ENCODE measurements at regions not wholly inside any gene's neighbourhood (a gene's known extent, or its start where the extent isn't known, plus 50 kb on each side); places are given as distances from the start of the nearest gene placed in this dataset.
"Not testable (repeated sequence)": the region's sequence is repeated elsewhere in the genome, so short reads cannot be mapped to it uniquely, and the experiment has no call there.

DNA sequence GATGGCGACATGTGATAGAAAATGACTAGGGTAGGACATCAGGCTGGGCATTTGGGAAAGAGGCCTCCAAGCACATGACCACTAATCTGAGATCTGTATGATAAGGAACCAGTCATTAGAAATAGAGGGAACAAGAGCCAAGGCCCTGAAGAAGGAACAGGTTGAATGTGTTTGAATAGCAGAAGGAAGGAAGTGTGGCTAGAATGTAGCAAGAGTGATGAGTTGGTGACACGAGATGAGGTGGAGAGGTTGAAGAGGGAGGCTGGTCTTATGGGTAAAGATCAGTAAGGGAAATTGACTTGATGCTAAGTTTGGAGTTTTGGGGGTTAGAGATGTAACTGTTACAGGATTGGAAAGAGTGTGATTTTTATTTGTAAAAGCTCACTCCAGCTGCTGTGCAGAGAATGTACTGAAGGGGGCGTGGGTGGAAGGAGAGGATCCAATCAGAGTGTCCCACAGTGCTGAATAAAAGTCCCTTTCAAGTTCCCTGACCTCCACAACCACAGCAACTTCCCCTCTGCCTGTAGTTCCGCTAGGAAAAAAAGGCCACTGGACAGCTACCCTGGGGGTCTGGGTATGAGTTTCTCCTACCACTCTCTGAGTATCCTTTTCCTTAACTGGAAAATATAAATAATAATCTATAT lies 295.0 kb downstream of the OMA1 start:
- DNase-seq (ENCODE audit: low spot score) = no peak

DNA sequence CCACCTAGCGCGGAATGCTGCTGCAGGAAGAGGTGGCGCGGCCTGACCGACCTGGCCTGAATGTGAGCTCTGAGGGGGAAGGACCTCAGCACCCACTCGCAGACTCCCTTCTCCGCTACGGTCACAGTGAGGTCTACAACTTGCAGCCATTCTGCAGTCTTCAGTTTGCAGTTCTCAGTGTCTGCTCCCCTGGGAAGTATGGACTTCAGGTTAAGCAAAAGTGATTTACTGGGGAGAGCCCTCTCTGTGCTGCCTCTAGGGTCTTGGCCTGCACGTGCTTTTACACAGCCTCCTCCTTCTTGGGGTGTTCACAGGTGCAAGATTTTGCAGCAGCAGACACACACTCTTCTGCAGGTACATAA lies 296.0 kb downstream of the OMA1 start:
- no peak for DNase-seq (ENCODE audit: low spot score)

DNA sequence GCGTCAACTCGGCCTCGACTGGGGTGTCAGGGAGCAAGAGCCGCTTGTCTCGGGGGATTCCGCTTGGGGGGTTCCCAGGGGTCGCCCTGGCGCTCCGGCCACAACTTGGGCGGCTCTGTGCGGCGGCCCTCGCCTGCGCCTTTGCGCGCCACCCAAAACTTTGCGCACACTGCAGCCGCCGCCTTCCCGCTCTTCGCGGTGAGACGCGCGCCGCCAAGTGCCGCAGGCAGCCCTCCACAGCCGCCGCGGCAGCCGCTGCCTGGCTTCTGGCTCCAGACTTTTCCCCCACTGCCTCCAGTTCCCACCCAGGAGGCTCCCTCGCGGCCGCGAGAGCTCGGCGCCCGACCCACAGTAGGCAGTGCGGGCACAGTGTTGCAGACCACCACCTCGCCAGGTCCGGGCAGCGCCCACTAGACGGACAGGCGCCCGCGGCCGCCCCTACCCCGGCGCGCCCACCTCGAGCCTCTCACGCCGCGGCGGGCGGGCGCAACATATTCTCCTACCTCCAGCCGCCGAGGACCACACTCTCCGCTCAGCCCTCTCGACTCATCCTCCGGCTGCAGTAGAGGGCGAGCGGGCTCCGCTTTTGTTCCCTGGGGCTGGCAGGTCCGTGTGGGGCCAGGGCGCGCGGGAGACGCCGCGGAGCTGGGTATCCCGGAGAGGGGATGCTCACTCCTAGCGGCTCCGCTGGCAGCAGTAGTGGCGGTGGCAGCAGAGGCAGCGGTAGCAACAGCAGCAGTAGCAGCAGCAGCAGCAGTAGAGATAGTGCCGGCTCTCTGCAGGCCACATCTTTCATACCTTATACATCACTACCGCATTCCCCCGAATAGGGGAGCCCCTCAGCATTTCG lies 296.6 kb downstream of the OMA1 start:
- no peak for DNase-seq (ENCODE audit: low spot score)

DNA sequence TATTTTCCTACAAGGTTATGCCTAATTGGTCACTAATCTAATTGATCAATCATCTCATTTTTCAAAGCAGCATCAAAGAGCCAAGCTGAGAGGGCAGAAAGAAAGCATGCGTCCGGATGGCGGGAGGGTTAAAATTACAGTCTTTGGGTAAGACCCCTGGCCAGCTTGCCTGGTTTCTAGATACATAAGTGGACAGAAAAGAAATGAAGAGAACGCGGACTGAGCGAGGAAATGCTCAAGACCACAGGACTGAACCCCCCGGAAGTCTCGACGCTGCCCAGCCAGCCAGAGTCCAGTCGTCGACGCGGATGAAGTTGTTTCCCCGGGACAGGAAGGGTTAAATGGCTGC lies 297.2 kb downstream of the OMA1 start:
- no peak for DNase-seq (ENCODE audit: low spot score)

DNA sequence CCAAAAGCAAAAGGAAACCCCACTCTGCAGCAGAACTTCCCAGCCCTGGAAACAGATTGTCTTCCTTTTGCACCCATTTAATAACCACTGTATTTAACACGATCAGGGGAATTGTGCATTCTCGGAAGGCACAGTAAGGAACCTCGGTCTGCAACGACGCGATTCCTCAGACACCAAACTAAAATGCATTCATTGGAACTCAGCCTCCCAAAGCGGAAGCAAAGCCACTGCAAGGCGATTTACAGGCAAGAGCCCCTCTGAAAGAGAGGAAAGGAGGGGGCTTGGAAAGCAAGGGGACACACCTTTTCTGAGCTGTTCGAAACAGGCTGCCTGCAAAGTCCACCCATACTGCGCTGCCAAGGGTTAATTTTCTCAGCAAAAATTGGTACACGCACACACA lies 297.7 kb downstream of the OMA1 start:
- DNase-seq (ENCODE audit: low spot score) = no peak

DNA sequence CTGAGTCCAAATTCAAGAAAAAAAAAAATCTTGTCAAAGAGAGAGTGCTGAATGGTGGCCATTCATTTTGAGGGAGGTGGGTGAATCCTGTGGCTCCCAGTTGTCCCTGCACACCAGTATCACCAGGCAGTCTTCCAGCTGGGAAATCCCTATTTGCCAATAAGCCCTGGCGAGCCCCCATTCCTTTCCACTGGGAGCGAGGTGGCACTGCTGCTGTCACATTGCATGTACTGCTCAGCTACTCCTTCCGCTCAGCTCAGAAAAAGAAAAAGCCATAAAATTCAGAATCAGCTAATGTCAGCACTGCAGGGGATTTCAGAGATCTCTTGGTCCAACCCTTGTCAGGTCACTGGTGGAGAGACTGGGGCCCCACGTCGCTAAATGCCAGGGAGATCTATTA lies 298.5 kb downstream of the OMA1 start:
- no peak for DNase-seq (ENCODE audit: low spot score)

DNA sequence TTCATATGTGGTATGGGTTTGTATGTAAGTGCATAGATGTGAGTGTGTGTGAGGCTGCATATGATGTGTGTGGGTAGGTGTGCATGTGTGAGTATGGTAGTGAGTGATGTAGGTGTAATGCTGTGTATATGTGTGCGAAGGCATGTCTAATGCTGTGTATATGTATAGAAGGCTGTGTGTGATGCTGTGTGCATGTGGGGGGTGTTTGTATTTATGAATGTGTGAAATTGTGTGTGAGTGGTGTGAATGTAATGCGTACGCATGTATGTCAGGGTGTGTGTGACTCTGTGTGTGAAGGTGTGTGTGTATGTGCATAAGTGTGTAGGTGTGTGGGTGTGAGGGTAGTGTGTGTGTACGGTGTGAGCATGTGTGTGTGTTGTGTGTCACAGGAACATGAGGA lies 300.0 kb downstream of the OMA1 start:
- no peak for DNase-seq (ENCODE audit: low spot score)

DNA sequence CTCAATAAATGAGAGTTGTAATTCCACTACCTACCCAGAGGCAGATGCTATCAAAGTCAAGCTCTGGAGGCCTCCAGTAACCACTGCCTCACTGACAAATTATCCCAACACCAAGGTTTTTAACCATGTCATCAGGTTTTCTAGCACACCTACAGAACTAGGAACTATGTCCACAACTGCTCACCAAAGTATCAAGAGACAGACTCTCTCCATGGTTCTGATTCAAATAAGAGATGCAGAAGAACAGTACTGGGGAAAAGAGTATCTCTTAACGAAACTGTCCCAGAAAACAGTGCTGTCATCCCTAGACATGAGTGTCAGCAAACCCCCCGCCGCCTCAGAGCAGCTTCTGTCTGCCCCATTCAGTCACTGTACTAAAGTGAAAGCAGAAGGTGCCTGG lies 301.7 kb downstream of the OMA1 start:
- no peak for DNase-seq (ENCODE audit: low spot score)

DNA sequence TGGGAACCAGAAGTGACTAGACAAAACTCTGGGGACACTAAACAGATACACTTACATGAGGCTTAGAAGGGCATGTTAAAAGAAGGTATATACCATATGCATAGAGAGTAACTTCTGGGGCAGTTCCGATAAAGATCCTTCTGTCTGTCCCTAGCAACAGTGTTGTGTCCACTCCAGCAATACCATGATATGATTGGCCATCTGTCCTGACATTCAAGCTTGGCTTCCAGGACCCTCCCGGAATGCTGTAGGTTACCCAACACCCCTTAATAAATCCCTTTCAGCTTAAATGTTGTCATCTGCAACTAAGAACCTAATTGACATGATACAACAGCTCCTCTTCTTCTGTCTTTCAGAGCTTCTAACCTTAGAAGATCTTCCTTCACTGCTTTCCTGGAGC lies 307.7 kb downstream of the OMA1 start:
- no peak for DNase-seq (ENCODE audit: low spot score)

DNA sequence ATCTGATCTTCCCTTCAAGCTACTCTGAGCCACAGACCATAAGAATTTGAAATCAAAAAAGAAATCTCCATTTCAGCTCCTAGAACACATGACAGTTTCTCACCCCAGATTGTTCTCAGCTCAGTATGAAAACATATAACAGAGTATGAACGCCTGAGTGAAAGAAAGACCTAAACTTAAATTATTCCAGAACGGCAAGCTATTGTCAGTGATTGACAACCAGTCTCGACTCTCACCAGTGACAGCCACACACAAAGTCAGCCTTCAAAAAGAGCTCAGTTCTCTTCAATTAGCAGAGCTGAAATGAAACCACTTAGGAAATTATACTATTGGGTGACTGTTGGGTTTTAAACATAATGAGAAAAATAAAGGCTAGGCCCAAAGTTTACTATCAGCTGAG lies 312.8 kb downstream of the OMA1 start:
- no peak for DNase-seq (ENCODE audit: low spot score)

DNA sequence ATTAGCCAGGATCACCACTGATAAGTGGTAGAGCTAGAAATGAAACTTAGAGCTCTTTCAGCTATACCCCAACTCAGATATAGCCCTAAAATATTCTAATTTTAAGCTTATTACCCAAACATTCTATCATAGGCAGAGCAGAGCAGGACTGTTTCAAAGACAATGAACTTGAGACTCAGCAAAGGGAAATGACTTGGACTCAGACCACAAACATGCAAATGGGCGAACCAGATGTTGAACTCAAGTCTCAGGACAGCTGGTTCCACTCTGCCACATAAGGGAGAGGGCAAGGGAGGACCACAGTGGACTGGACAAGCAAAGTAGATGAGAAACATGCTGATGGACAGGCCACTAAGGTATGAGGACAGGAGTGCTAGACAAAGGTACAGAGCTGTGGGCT lies 315.3 kb downstream of the OMA1 start:
- DNase-seq (ENCODE audit: low spot score) = no peak

DNA sequence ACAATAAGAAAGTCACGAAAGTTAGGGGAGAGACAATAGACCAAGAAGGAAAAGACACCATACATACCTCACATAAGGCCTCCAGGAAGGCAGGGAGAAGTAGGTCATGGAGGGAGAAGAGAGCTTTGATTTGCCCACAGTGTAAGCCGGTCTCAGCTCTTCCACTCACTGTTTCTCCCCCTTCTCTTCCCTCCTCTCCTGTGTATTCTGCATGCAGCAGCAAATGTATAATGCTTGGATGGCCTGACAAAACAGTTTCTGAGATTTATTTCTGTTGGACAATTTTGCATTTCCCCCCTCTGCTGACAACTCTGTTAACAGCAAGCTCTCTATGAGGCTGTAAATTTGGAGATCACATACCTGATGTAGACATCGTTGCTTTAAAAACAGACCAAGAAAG lies 318.9 kb downstream of the OMA1 start:
- no peak for DNase-seq (ENCODE audit: low spot score)

DNA sequence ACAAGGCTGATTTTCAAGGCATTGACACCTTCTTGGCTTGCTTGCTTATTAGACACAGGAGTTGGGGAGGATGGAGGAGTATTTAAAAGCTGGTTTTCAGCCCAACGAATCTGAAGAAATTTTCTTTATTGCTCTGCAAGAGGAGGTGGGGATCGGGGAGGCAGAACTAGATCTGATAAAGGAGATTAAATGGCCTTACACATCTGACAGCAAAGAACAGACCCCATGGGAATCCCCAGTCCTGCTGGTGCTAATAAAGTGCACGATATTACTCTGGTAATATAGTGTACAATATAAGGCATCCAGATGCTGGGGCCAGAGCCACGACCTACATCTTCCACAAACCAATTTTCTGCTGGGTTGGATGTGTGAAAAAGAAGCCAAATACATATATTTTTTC lies 323.0 kb downstream of the OMA1 start:
- no peak for DNase-seq (ENCODE audit: low spot score)

DNA sequence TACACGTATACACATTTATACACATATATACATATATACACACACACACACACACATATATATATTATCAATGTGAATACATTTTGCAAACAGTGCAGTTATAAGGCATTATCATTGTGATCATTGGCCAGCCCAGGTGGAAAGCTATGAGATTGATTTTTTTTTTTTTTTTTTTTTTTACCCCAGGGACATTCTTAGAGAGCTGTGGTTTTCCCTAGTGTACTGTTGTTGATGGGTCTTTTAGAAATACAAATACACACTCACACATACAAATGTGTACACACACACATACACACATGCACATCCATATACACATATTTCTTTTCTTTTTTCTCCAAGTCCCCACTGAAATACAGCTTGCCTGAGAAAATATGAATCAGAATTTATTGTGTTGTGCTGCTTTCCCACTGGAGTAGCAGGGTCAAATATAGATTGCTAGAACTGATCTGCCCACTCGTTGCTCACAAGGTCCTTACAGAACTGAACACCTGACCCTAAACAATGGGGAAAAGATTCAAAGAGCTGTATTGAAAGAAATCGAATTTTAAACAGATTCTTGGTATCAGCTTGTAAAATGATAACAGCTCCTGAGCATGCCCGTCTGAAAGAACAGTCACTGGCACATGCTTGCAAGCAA lies 325.6 kb downstream of the OMA1 start:
- no peak for DNase-seq (ENCODE audit: low spot score)

DNA sequence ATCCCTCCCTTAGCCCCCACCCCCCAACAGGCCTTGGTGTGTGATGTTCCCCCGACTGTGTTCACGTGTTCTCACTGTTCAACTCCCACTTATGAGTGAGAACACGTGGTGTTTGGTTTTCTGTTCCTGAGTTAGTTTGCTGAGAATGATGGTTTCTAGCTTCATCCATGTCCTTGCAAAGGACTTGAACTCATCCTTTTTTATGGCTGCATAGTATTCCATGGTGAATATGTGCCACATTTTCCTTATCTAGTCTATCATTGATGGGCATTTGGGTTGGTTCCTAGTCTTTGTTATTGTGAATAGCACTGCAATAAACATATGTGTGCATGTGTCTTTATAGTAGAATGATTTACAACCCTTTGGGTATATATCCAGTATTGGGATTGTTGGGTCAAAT lies 330.4 kb downstream of the OMA1 start:
- DNase-seq (ENCODE audit: low spot score) = not testable (repeated sequence)

DNA sequence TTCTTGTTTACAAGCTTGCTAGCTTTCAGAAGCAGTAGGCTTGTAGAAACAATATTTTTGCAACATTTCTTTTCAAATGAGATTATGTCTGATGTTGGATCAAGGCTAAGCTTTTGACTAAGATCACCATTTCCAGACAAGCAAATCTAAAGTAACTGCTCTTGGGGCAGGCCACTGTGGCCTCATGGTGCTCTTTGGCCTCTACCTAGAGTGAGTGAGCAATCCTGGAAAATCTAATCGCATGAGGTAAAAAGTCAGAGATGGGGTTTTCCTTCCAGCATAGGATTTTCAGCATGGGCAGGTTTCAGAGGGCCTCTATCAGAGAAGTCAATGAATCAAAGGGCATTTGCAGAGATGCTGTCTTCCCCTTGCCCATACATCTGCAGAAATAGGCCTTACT lies 331.9 kb downstream of the OMA1 start:
- DNase-seq (ENCODE audit: low spot score) = no peak

DNA sequence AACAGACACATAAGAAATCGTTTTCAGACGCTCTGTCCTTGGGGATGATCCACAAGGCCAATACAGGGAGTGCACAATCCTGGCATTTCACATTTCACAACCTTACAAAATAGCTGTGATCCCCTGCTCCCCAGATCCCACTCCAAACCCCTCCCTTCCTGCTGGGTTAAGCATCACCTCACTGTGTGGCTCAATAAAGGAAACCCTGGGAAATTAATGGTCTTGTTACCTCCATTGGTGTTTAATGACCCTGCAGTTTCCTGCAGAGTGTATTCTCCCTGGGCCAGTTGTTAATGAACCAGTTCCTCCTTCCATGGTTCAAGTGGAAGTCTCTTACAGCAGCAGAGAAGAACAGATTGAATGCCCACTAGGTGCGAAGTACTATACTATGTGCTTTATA lies 334.7 kb downstream of the OMA1 start:
- DNase-seq (ENCODE audit: low spot score) = no peak

DNA sequence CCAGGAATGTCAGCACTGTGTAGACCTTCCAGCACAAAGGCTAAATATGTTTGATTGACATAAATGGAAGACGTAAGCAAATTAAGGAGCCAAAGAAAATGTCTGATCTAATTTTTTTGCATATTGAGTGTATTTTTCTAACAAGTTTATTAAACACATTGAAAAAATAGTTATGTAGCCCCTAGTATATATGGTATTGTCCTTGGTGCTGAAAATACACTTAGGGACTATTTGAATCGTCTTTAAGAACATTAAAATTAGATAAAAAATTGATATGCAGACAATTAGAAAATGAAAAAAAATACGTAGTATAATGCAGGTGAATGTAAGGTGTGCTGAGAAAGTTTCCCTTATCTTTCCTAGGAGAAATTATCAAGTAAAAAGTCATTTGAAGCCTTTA lies 337.0 kb downstream of the OMA1 start:
- DNase-seq (ENCODE audit: low spot score) = no peak

DNA sequence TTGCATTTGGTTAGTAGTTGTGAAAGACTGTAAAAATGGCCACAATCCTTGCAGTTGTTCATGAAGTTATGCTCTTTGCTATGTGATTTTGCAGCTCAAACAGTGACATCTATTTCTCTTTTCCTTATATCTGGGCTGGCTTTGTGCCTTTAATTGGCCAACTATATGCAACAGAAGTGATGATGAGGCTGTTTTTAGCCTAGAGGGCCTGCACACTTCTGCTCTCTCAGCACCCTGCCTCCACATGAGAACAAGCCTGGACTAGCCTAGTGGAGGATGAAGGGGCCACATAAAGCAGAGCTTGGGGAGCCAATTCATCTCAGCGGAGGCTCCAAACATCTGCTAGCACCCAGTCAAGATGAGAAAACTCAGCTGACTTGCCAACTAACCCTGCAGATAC lies 339.8 kb downstream of the OMA1 start:
- no peak for DNase-seq (ENCODE audit: low spot score)

DNA sequence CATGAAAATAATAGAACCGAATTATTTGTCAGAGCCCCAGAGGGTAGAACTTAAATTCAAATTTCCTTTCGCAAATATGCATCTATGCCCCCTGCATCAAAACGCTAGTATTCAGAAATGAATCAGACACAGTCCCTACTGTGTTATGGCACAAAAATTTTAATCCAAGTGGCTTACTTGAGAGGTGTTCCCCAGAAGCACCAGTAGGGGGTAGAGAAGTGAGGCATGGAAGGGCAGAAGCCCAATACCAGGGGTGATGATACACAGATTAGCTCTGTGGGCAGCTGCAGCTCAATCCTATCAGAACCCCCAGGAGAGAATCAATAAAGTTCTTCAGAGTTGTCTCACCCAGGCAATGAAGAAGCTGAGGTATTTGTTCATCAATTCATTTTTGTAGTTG lies 342.2 kb downstream of the OMA1 start:
- DNase-seq (ENCODE audit: low spot score) = peak; percentile 2

DNA sequence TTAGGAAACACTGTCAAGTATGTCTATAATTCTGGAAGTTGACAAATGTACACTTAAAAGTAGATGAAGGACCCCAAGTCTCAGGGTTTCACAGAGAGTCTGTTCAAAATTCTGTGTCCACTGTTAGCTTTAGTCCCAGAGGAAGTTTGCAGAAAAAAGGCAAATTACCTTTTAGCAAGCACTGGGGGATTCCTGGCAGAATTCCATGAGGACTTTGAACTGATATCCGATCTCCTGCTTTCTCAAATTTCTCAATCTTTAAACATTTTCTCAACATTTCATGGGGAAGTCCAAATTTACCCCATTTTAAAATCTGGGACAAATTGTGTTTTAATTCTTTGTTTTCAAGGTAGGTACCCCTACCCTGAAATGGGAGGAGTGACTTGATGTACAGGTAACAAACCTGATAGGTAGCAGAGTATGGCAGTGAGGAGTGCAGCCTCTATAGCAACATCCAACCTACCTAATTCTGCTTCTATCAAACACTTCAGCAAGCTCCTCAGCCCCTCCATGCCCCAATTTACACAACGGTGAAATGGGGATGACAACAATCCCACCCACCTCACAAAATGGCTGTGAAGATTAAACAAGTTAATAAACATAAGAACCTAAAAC lies 344.9 kb downstream of the OMA1 start:
- DNase-seq (ENCODE audit: low spot score) = no peak

DNA sequence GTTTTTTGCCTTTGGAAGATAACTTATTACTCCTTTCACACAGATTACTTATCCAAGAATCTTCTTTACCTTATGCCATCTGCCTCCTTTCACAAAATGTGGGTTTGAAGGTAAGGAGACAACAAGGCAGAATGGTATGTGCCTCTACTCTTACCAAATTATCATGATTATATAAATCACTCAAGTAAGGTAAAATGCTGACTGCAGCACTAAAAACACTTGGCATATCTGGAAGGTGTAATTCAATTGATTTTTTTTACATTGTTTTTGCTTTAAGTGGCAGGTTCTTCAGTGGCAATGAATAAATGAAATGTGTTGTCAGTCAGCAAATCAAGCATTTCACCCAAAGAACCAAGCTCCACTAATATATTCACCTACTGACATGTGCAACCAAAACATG lies 346.1 kb downstream of the OMA1 start:
- DNase-seq (ENCODE audit: low spot score) = no peak

DNA sequence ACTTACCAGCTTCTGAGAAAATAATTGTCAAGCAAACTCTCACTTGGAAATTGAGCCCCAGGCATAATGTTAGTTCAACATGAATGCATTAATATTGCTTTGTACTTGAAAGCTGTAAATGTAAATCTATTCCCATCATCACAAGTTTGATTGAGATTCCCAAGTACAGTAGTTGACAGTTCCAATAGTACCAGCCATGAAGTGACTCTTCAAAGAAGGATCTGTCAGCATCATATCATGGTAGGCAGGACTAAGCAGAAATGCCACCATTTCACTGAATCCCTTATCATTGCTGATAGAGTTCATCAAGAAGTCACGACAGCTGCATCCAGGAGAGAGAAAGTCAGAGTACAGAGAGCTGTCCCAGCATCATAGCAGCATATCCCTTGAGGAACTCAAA lies 348.7 kb downstream of the OMA1 start:
- no peak for DNase-seq (ENCODE audit: low spot score)
